ENCODE measurements at regions not wholly inside any gene's neighbourhood (a gene's known extent, or its start where the extent isn't known, plus 50 kb on each side); places are given as distances from the start of the nearest gene placed in this dataset.

DNA sequence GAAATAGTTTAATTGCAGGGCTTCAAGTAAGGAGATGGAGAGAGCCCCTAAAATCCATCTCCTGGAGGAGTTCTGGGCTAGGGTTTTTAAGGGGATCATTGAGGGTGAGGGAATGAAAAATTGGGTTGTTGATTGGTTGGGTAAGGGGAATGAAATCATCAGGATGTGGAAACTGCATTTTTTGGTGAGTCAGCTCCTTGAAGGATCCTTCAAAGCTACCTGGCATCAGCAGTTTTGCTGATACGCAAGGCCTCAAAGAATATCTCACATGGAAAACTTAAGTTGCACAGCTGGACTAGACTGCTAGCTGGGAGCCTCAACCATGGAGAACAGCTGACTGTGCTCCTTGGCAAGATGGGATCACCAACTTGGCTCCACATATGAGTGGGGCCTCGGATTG lies 136.7 kb downstream of the FGF10 start:
- Histone ChIP-seq H3K27me3 (ENCODE audit: control insufficient read depth, insufficient read depth, low read length, poor library complexity, severe bottlenecking) (no peaks in the 10 kb centered on the region), H3K9ac (ENCODE audit: extremely low read depth, low read length, poor library complexity, severe bottlenecking) (no peak overlapping the region), H3K4me1 (ENCODE audit: control insufficient read depth, insufficient read depth, low read length) (peaks cover 7% of the 10 kb centered on the region), H3K36me3 (ENCODE audit: control insufficient read depth, insufficient read depth, low read length) (no peaks in the 10 kb centered on the region), H3K9me3 (ENCODE audit: control insufficient read depth, low read length) (peaks cover 5% of the 10 kb centered on the region), H3K27ac (ENCODE audit: low read depth, low read length) (no peak overlapping the region), H3K4me3 (ENCODE audit: low read length) (no peak overlapping the region)
- no peak for DNase-seq
- TF ChIP-seq, protein P1, sequence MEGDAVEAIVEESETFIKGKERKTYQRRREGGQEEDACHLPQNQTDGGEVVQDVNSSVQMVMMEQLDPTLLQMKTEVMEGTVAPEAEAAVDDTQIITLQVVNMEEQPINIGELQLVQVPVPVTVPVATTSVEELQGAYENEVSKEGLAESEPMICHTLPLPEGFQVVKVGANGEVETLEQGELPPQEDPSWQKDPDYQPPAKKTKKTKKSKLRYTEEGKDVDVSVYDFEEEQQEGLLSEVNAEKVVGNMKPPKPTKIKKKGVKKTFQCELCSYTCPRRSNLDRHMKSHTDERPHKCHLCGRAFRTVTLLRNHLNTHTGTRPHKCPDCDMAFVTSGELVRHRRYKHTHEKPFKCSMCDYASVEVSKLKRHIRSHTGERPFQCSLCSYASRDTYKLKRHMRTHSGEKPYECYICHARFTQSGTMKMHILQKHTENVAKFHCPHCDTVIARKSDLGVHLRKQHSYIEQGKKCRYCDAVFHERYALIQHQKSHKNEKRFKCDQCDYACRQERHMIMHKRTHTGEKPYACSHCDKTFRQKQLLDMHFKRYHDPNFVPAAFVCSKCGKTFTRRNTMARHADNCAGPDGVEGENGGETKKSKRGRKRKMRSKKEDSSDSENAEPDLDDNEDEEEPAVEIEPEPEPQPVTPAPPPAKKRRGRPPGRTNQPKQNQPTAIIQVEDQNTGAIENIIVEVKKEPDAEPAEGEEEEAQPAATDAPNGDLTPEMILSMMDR (conservative IDR thresholded peaks at IDR 0.05) = no peak
- no peaks in the 10 kb centered on the region for H3K9me3 Mint-ChIP-seq
- H3K27ac Mint-ChIP-seq = no peak overlapping the region
- H3K4me1 Mint-ChIP-seq = peaks cover 20% of the 10 kb centered on the region
- H3K27me3 Mint-ChIP-seq (ENCODE audit: insufficient read depth) = no peaks in the 10 kb centered on the region
- no peaks in the 10 kb centered on the region for H3K36me3 Mint-ChIP-seq (ENCODE audit: low read depth)
- no peak overlapping the region for H3K4me3 Mint-ChIP-seq
- 91 to 100% methylated on average over 1 to 2 of the region's 2 CpGs for WGBS, 2 experiments (ENCODE audit: insufficient coverage in 1 of 2, insufficient read length in 1 of 2)

DNA sequence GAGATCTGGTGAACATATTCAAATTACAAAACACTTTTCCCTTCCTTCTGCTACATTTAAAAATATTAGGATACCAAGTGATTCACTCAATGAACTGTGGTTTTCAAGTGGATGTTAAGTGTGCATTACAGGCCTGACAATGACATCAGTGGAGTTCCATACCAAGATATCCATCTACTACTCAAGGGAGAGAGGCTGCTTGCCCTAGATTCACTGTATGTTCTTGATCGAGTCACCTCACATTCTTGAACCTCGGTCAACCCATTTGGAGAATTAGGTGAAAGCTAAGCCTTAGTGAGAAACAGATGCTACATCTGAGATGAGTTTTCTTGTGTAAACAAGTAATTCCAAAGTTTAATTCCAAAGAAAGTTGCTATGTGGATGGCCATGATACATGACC lies 142.2 kb downstream of the FGF10 start:
- TF ChIP-seq, protein P1 (conservative IDR thresholded peaks at IDR 0.05) = no peak
- H3K9ac ChIP-seq (ENCODE audit: extremely low read depth, low read length, poor library complexity, severe bottlenecking) = no peak overlapping the region

DNA sequence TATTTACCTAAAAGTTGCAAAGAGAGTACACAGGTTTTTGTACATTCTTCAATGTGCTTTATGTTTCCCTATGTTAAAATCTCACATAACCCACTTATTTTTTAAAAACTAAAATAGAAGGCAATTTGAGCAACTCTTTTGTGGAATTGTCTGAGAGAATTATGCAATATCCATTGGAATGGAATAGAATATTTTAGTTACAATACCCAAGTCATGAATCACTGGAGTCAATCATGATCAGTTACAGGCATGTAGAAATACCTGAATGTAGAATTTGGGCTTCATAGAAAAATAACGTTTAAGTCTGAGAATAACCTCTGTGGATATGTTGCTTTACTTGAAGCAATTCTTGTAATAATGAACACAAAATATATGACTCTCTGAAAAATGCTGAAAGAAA lies 143.3 kb downstream of the FGF10 start:
- H3K27ac Mint-ChIP-seq = no peak overlapping the region
- no peaks in the 10 kb centered on the region for H3K27me3 ChIP-seq (ENCODE audit: control insufficient read depth, insufficient read depth, low read length, poor library complexity, severe bottlenecking)
- TF ChIP-seq, protein P1 (conservative IDR thresholded peaks at IDR 0.05) = no peak
- DNase-seq = no peak
- no peak overlapping the region for H3K9ac ChIP-seq (ENCODE audit: extremely low read depth, low read length, poor library complexity, severe bottlenecking)
- H3K36me3 Mint-ChIP-seq (ENCODE audit: low read depth) = peaks cover 3% of the 10 kb centered on the region
- H3K9me3 ChIP-seq (ENCODE audit: control insufficient read depth, low read length) = peaks cover 6% of the 10 kb centered on the region
- no peak overlapping the region for H3K4me3 Mint-ChIP-seq
- no peak overlapping the region for H3K4me3 ChIP-seq (ENCODE audit: low read length)
- no peak overlapping the region for H3K27ac ChIP-seq (ENCODE audit: low read depth, low read length)
- H3K9me3 Mint-ChIP-seq = peaks cover 8% of the 10 kb centered on the region
- 78% methylated on average over 1 of the region's 1 CpG; no CpG with 5 or more reads in 1 of the 2 experiments for WGBS, 2 experiments (ENCODE audit: insufficient coverage in 1 of 2, insufficient read length in 1 of 2)
- H3K36me3 ChIP-seq (ENCODE audit: control insufficient read depth, insufficient read depth, low read length) = no peaks in the 10 kb centered on the region
- peaks cover 6% of the 10 kb centered on the region for H3K4me1 Mint-ChIP-seq
- H3K4me1 ChIP-seq (ENCODE audit: control insufficient read depth, insufficient read depth, low read length) = peaks cover 2% of the 10 kb centered on the region
- H3K27me3 Mint-ChIP-seq (ENCODE audit: insufficient read depth) = no peaks in the 10 kb centered on the region

More for the DNA sequence above, 142.2 kb downstream of the FGF10 start:
- no peak overlapping the region for H3K27ac Mint-ChIP-seq
- Histone ChIP-seq H3K4me1 (ENCODE audit: control insufficient read depth, insufficient read depth, low read length) (peaks cover 2% of the 10 kb centered on the region), H3K27me3 (ENCODE audit: control insufficient read depth, insufficient read depth, low read length, poor library complexity, severe bottlenecking) (no peaks in the 10 kb centered on the region), H3K36me3 (ENCODE audit: control insufficient read depth, insufficient read depth, low read length) (no peaks in the 10 kb centered on the region), H3K4me3 (ENCODE audit: low read length) (no peak overlapping the region), H3K9me3 (ENCODE audit: control insufficient read depth, low read length) (peaks cover 6% of the 10 kb centered on the region), H3K27ac (ENCODE audit: low read depth, low read length) (no peak overlapping the region)
- WGBS, 2 experiments (ENCODE audit: insufficient coverage in 1 of 2, insufficient read length in 1 of 2) = 93 to 100% methylated on average over 2 of the region's 2 CpGs
- H3K27me3 Mint-ChIP-seq (ENCODE audit: insufficient read depth) = no peaks in the 10 kb centered on the region
- DNase-seq = no peak
- peaks cover 8% of the 10 kb centered on the region for H3K9me3 Mint-ChIP-seq
- H3K4me3 Mint-ChIP-seq = no peak overlapping the region
- H3K36me3 Mint-ChIP-seq (ENCODE audit: low read depth) = peaks cover 3% of the 10 kb centered on the region
- H3K4me1 Mint-ChIP-seq = no peaks in the 10 kb centered on the region

Data from endodermal cell (in vitro differentiated cells).